ENCODE measurements at regions not wholly inside any gene's neighbourhood (a gene's known extent, or its start where the extent isn't known, plus 50 kb on each side); places are given as distances from the start of the nearest gene placed in this dataset.

- TF ChIP-seq FOSL2 (IDR thresholded peaks at IDR 0.05), result no peak
- TF ChIP-seq FOSL2 (CRISPR knock-in tag; IDR thresholded peaks at IDR 0.05), result no peak
- no peak for TF ChIP-seq EHMT2 (IDR thresholded peaks at IDR 0.05; ENCODE audit: low read depth)
- TF ChIP-seq, protein P1, sequence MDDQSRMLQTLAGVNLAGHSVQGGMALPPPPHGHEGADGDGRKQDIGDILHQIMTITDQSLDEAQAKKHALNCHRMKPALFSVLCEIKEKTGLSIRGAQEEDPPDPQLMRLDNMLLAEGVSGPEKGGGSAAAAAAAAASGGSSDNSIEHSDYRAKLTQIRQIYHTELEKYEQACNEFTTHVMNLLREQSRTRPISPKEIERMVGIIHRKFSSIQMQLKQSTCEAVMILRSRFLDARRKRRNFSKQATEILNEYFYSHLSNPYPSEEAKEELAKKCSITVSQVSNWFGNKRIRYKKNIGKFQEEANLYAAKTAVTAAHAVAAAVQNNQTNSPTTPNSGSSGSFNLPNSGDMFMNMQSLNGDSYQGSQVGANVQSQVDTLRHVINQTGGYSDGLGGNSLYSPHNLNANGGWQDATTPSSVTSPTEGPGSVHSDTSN (IDR thresholded peaks at IDR 0.05), result no peak
- no peak for TF ChIP-seq CTCF (IDR thresholded peaks at IDR 0.05)
- no peak for TF ChIP-seq JUN (IDR thresholded peaks at IDR 0.05)
- TF ChIP-seq RCOR1 (IDR thresholded peaks at IDR 0.05; ENCODE audit: low read depth, low read length), result no peak
- no peak for TF ChIP-seq POLR2AphosphoS2 (conservative IDR thresholded peaks at IDR 0.05; ENCODE audit: low read length)
- no peak for TF ChIP-seq CEBPB (IDR thresholded peaks at IDR 0.05)
- no peak for TF ChIP-seq NFE2L2 (conservative IDR thresholded peaks at IDR 0.05; ENCODE audit: low read length)
- no peak for TF ChIP-seq FOXS1 (CRISPR knock-in tag; IDR thresholded peaks at IDR 0.05)
- no peak for TF ChIP-seq EP300 (IDR thresholded peaks at IDR 0.05)
- TF ChIP-seq, protein P2, sequence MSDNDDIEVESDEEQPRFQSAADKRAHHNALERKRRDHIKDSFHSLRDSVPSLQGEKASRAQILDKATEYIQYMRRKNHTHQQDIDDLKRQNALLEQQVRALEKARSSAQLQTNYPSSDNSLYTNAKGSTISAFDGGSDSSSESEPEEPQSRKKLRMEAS (IDR thresholded peaks at IDR 0.05), result no peak
- no peak for TF ChIP-seq SMC3 (IDR thresholded peaks at IDR 0.05)
- TF ChIP-seq CBX2 (IDR thresholded peaks at IDR 0.05; ENCODE audit: borderline replicate concordance, low read depth), result no peak
These were observed 495.2 kb upstream of the GRM3 start for GRCh38 chr7:86148501-86148900.

All from A549 (cell line).